K562 (cell line): ENCODE measurements at regions not wholly inside any gene's neighbourhood (a gene's known extent, or its start where the extent isn't known, plus 50 kb on each side); places are given as distances from the start of the nearest gene placed in this dataset.

ENCODE experiments used
- ATAC-seq: fragments of 200-7000 bp; cut with Tn5 transposase; 3 replicates; pipeline ENCODE4 v1.9.1; 2020; ENCODE audit warnings: moderate library complexity
- BruUV-seq: library from RNA; stranded (reverse); fragments of 400-500 nt; replicated peaks from 2 replicates; lab custom pipeline; 2021; lab: Mats Ljungman, UMichigan
- CTCF ChIA-PET: fragments of 300-600 bp; formaldehyde crosslinking; extraction: SDS; loops from one replicate; lab custom pipeline; 2021; ENCODE audit warnings: low intra/inter-chr PET ratio; lab: Yijun Ruan, JAX
- POLR2A ChIA-PET: fragments of 300-600, 350-650 bp; sonication (Branson Sonifier 250); formaldehyde crosslinking; extraction: SDS; loops from one replicate; lab custom pipeline; 2021; ENCODE audit warnings: antibody characterized with exemption, inconsistent platforms; lab: Yijun Ruan, JAX
- DNase-seq, 4 experiments: peaks; one replicate each; pipeline versions ENCODE4 v3.0.0 to v3.0.0-alpha.2; 2011 to 2018; ENCODE audit warnings: low spot score in 3 of 4, mixed read lengths in 3 of 4; ENCODE audit errors: extremely low read depth in 1 of 4
- FAIRE-seq: peaks from 2 replicates; lab custom pipeline; 2011; peaks lifted over from hg19 to GRCh38; lab: Jason Lieb, UNC
- H2AFZ ChIP-seq: 2 replicates; pipeline ENCODE4 v1.6.0; 2011; ENCODE audit warnings: low read depth, low read length, control low read depth, inconsistent platforms
- H3K27ac ChIP-seq: fragments of 200-600 bp; 3 replicates; pipeline ENCODE4 v1.8.0; 2011; ENCODE audit warnings: low read depth, mild to moderate bottlenecking, control low read depth, inconsistent platforms, low read length, moderate library complexity, mixed read lengths; ENCODE audit errors: extremely low read depth
- H3K27me3 ChIP-seq, 2 experiments: fragments of 300-600 bp in 1 of 2; 2 replicates in 1 of 2; 3 replicates in 1 of 2; pipeline versions ENCODE4 v1.6.0 to v1.8.0; 2011; ENCODE audit warnings: inconsistent platforms in 2 of 2, low read length in 2 of 2, mild to moderate bottlenecking in 1 of 2, mixed read lengths in 1 of 2, moderate library complexity in 1 of 2; ENCODE audit not compliant: control insufficient read depth in 2 of 2, insufficient read depth in 2 of 2
- H3K36me3 ChIP-seq: fragments of 300-600 bp; 3 replicates; pipeline ENCODE4 v1.8.0; 2011; ENCODE audit warnings: mild to moderate bottlenecking, low read length, inconsistent platforms; ENCODE audit not compliant: control insufficient read depth, insufficient read depth
- H3K4me1 ChIP-seq, 2 experiments: fragments of 200-600 bp in 1 of 2; replicated peaks in 1 of 2; 2 replicates in 1 of 2; 3 replicates in 1 of 2; pipeline versions ENCODE4 v1.5.1 to v1.8.0; 2011; ENCODE audit warnings: inconsistent platforms in 2 of 2, low read length in 2 of 2, mild to moderate bottlenecking in 1 of 2, mixed read lengths in 1 of 2, moderate library complexity in 1 of 2; ENCODE audit not compliant: control insufficient read depth in 2 of 2, insufficient read depth in 2 of 2
- H3K4me2 ChIP-seq: 2 replicates; pipeline ENCODE4 v1.6.1; 2011; ENCODE audit warnings: low read length, control low read depth, inconsistent platforms, mixed read lengths; ENCODE audit not compliant: insufficient read depth
- H3K4me3 ChIP-seq: fragments of 200-600 bp; sonication (generic), shearing (Covaris generic); 2 replicates; pipeline ENCODE4 v1.5.1; 2016; ENCODE audit warnings: control low read depth, inconsistent platforms
- H3K79me2 ChIP-seq: fragments of 200-600 bp; 3 replicates; pipeline ENCODE4 v1.8.0; 2011; ENCODE audit warnings: low read length, inconsistent platforms; ENCODE audit not compliant: control insufficient read depth, insufficient read depth
- H3K9ac ChIP-seq, 2 experiments: 2 replicates each; pipeline versions ENCODE4 v1.6.0 to v1.6.1; 2011; ENCODE audit warnings: low read depth in 2 of 2, low read length in 2 of 2, control low read depth in 1 of 2, inconsistent platforms in 1 of 2, mild to moderate bottlenecking in 1 of 2, mixed read lengths in 1 of 2; ENCODE audit not compliant: insufficient read depth in 1 of 2
- H3K9me1 ChIP-seq: one replicate; pipeline ENCODE4 v1.6.0; 2011; ENCODE audit warnings: inconsistent platforms, mild to moderate bottlenecking, low read length, moderate library complexity; ENCODE audit not compliant: control insufficient read depth, insufficient read depth
- H3K9me3 ChIP-seq: replicated peaks from 2 replicates; pipeline ENCODE4 v1.5.1; 2011; ENCODE audit warnings: low read depth, low read length, inconsistent platforms; ENCODE audit not compliant: control insufficient read depth, insufficient read depth
- H4K20me1 ChIP-seq: replicated peaks from 2 replicates; pipeline ENCODE4 v1.6.1; 2011; ENCODE audit warnings: low read length, inconsistent platforms, mixed read lengths; ENCODE audit not compliant: control insufficient read depth, insufficient read depth
- ARID4B ChIP-seq: sonication (generic); formaldehyde crosslinking; IDR thresholded peaks from 2 replicates; pipeline ENCODE4 v1.8.0; 2022; ENCODE audit warnings: mild to moderate bottlenecking, missing genetic modification reagents
- CBFA2T2 ChIP-seq: fragments of 450-650 bp; conservative IDR thresholded peaks from 2 replicates; pipeline ENCODE4 v1.6.1; 2017; ENCODE audit warnings: mild to moderate bottlenecking
- CREB1 ChIP-seq, 2 experiments: sonication (generic) in 1 of 2; formaldehyde crosslinking in 1 of 2; IDR thresholded peaks; 2 replicates each; pipeline versions ENCODE4 v1.6.1 to v1.8.0; 2012 to 2022; ENCODE audit warnings: inconsistent platforms in 1 of 2, mild to moderate bottlenecking in 1 of 2, missing genetic modification reagents in 1 of 2, moderate library complexity in 1 of 2
- DLX4 ChIP-seq: fragments of 250-450 bp; sonication (Bioruptor Pico); IDR thresholded peaks from 2 replicates; pipeline ENCODE4 v1.6.1; 2021; ENCODE audit warnings: mild to moderate bottlenecking
- ETV6 ChIP-seq, 3 experiments: fragments of 150-350 bp in 1 of 3; sonication (generic) in 1 of 3; formaldehyde crosslinking in 1 of 3; IDR thresholded peaks; 2 replicates each; pipeline versions ENCODE4 v1.6.1 to v1.8.0; 2014 to 2022; ENCODE audit warnings: borderline replicate concordance in 2 of 3, low read depth in 2 of 3, antibody characterized with exemption in 1 of 3, low read length in 1 of 3, mild to moderate bottlenecking in 1 of 3, missing genetic modification reagents in 1 of 3
- HDAC3 ChIP-seq: fragments of 450-650 bp; IDR thresholded peaks from 2 replicates; pipeline ENCODE4 v1.6.1; 2018; ENCODE audit warnings: borderline replicate concordance, mild to moderate bottlenecking, moderate library complexity; ENCODE audit not compliant: partially characterized antibody
- HNRNPH1 ChIP-seq: fragments of 200-400 bp; formaldehyde crosslinking; optimal IDR thresholded peaks from 2 replicates; pipeline ENCODE3; 2017; ENCODE audit warnings: low read depth, mild to moderate bottlenecking, low read length, moderate library complexity
- ZFX ChIP-seq: sonication (generic); formaldehyde crosslinking; IDR thresholded peaks from 2 replicates; pipeline ENCODE4 v1.8.0; 2022; ENCODE audit warnings: mild to moderate bottlenecking, missing genetic modification reagents, moderate library complexity
- WGBS: fragments of 100-300 bp; shearing (Covaris generic); methylation state at CpG from one replicate; pipeline ENCODE4 v1.1.6; 2016; ENCODE audit warnings: low coverage, mixed read lengths; ENCODE audit not compliant: insufficient coverage; ENCODE audit errors: missing lambda C conversion rate; 5-methylcytosine and 5-hydroxymethylcytosine counted together
- in situ Hi-C: fragments of 300-500 bp; cut with MboI; formaldehyde crosslinking; loops from 4 replicates; pipeline ENCODE4 v1.15.0; 2018; ENCODE audit warnings: inconsistent platforms, mixed read lengths
- intact Hi-C: fragments of 100-400 bp; cut with micrococcal nuclease; formaldehyde crosslinking; loops from 2 replicates; pipeline ENCODE4 v1.14.2; 2022

DNA sequence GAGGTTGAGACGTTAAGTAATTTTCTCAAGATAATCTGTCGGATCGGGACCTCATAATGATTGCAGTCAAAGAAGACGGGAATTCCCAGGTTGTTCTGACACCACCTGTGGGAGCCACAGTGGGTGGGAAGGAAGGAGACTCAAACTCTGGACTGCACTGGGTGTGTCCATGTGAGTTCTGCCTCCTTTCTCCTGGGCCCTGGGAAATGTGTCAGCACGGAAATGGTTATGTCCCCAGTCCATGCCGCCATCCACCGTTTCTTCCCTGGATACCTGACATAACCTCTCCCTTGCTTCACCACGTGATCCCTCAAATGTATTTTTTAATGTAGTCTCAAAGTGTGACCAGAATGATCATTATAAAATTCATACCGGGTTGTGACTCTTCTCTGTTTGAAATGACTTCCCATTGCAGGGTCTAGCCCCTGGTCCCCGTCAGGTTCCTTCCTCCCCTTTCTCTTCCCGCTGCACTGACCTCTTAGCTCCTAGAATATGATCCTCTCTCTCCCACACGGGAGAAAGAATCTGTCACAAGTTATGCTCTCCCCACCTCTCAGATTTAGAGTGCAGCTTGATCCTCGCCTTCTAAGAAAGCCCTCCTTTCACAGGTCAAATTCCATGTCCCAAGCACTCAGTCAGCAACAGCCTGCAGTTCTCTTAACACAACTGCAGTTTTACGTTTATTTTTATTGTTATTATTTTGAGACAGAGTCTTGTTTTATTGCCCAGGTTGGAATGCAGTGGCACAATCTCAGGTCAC is 820.0 kb upstream of the EEF2KMT start:
- ATAC-seq, result no peak
- no peaks in the 10 kb centered on the region for H3K9me3 ChIP-seq
- H3K36me3 ChIP-seq, result no peaks in the 10 kb centered on the region
- TF ChIP-seq CREB1 (IDR thresholded peaks at IDR 0.05) (no peak), CREB1 (CRISPR knock-in tag; IDR thresholded peaks at IDR 0.05) (no peak), HDAC3 (no peak), ARID4B (CRISPR knock-in tag) (no peak), ZFX (CRISPR knock-in tag) (no peak), CBFA2T2 (no peak), HNRNPH1 (no peak), ETV6 (IDR thresholded peaks at IDR 0.05; ENCODE audit: borderline replicate concordance in 1 of 2, low read depth in 2 of 2, low read length in 1 of 2) (no peak), ETV6 (CRISPR knock-in tag; IDR thresholded peaks at IDR 0.05; ENCODE audit: borderline replicate concordance) (no peak), DLX4 (no peak)
- no peak overlapping the region for H2AFZ ChIP-seq
- WGBS, result 1% methylated on average over 13 of the region's 14 CpGs
- in situ Hi-C loops, result no loop called here
- no peaks in the 10 kb centered on the region for H3K4me1 ChIP-seq
- DNase-seq, result no peak
- FAIRE-seq, result no peak
- no peak overlapping the region for H3K4me3 ChIP-seq
- BruUV-seq, result no TSS peak
- peaks cover 7 to 12% of the 10 kb centered on the region in 2 experiments; a peak in 3 of 5 replicates for H3K27me3 ChIP-seq
- H3K9me1 ChIP-seq, result no peaks in the 10 kb centered on the region
- H3K27ac ChIP-seq, result no peak overlapping the region
- CTCF ChIA-PET, result no interaction called here
- intact Hi-C loops, result no loop called here
- no peak overlapping the region for H3K9ac ChIP-seq
- no peaks in the 10 kb centered on the region for H3K79me2 ChIP-seq
- no peak overlapping the region for H3K4me2 ChIP-seq
- H4K20me1 ChIP-seq, result no peaks in the 10 kb centered on the region
- POLR2A ChIA-PET, result no interaction called here
